Spleen (tissue), 11 donors: ENCODE measurements at regions not wholly inside any gene's neighbourhood (a gene's known extent, or its start where the extent isn't known, plus 50 kb on each side); places are given as distances from the start of the nearest gene placed in this dataset.
"Not testable (repeated sequence)": the region's sequence is repeated elsewhere in the genome, so short reads cannot be mapped to it uniquely, and the experiment has no call there.

Source experiments
- DNase-seq: peaks from one replicate; pipeline ENCODE4 v3.0.0-alpha.2; 2020
- H3K27ac ChIP-seq, 8 donors: fragments of 200-600 bp; sonication (generic) in 7 of 8; 1 replicate in 4 of 8; 2 replicates in 4 of 8; pipeline versions ENCODE4 v1.5.0 to v1.8.0; 2016 to 2021; ENCODE audit warnings: inconsistent platforms in 4 of 8, mild to moderate bottlenecking in 4 of 8, moderate library complexity in 1 of 8
- H3K27me3 ChIP-seq, 7 donors: fragments of 200-600 bp; sonication (generic) in 6 of 7; replicated peaks in 1 of 7; 1 replicate in 4 of 7; 2 replicates in 3 of 7; pipeline versions ENCODE4 v1.5.0 to v1.8.0; 2016 to 2021; ENCODE audit warnings: inconsistent platforms in 3 of 7, mild to moderate bottlenecking in 1 of 7
- H3K36me3 ChIP-seq, 6 donors: fragments of 200-600 bp; sonication (generic) in 5 of 6; 1 replicate in 4 of 6; 2 replicates in 2 of 6; pipeline versions ENCODE4 v1.5.0 to v1.8.0; 2016 to 2021; ENCODE audit warnings: inconsistent platforms in 2 of 6
- H3K4me1 ChIP-seq, 6 donors: fragments of 200-600 bp; sonication (generic) in 5 of 6; 1 replicate in 3 of 6; 2 replicates in 3 of 6; pipeline versions ENCODE4 v1.5.0 to v1.8.0; 2016 to 2021; ENCODE audit warnings: inconsistent platforms in 3 of 6
- H3K4me3 ChIP-seq, 8 donors: fragments of 200-600 bp; sonication (generic) in 7 of 8; 1 replicate in 4 of 8; 2 replicates in 4 of 8; pipeline versions ENCODE4 v1.5.0 to v1.8.0; 2016 to 2021; ENCODE audit warnings: inconsistent platforms in 4 of 8, mild to moderate bottlenecking in 4 of 8, moderate library complexity in 2 of 8
- H3K9me3 ChIP-seq, 8 donors: fragments of 200-600 bp; sonication (generic) in 7 of 8; 1 replicate in 4 of 8; 2 replicates in 4 of 8; pipeline versions ENCODE4 v1.5.0 to v1.8.0; 2016 to 2021; ENCODE audit warnings: inconsistent platforms in 4 of 8
- POLR2A ChIP-seq, 3 donors: fragments of 450-650 bp; IDR thresholded peaks; one replicate each; pipeline ENCODE4 v1.5.1; 2017; ENCODE audit warnings: antibody characterized with exemption in 3 of 3, mild to moderate bottlenecking in 1 of 3
- POLR2AphosphoS5 ChIP-seq, 3 donors: sonication (generic); formaldehyde crosslinking; IDR thresholded peaks; one replicate each; pipeline ENCODE4 v1.5.1; 2017; ENCODE audit warnings: antibody characterized with exemption in 3 of 3
- WGBS, 5 donors: extraction: QIAGEN DNeasy Blood & Tissue Kit in 3 of 5; methylation state at CpG; one replicate each; pipeline versions ENCODE4 v1.1.5 to v1.1.7; 2013 to 2018; 5-methylcytosine and 5-hydroxymethylcytosine counted together
- intact Hi-C: fragments of 100-400 bp; cut with DNase I; formaldehyde crosslinking; loops from one replicate; pipeline ENCODE4 v1.15.0; 2023; ENCODE audit warnings: low total_unique reads
- TF ChIP-seq, protein P1 (sequence below), 11 experiments: fragments of 200-600 bp in 7 of 11; fragments of 450-650 bp in 4 of 11; sonication (generic) in 4 of 11; IDR thresholded peaks in 8 of 11; conservative IDR thresholded peaks in 3 of 11; 1 replicate in 7 of 11; 2 replicates in 4 of 11; pipeline versions ENCODE4 v1.4.0 to v1.8.0; 2016 to 2021; ENCODE audit warnings: antibody characterized with exemption in 11 of 11, inconsistent platforms in 4 of 11, mild to moderate bottlenecking in 1 of 11
- donor health status: healthy with polysubstance abuse.
- donor health status: DM: no; HTN: no; CAD: no; lungs with moderate emphysema.
- donor health status: DM: no; HTN: no; CAD: no.
- donor health status: Bipolar disorder and iron deficiency.
- donor health status: healthy.
- donor health status: DM: no; HTN: no; CAD: no.
- donor health status: DM: yes; HTN: yes; CAD: no.

DNA sequence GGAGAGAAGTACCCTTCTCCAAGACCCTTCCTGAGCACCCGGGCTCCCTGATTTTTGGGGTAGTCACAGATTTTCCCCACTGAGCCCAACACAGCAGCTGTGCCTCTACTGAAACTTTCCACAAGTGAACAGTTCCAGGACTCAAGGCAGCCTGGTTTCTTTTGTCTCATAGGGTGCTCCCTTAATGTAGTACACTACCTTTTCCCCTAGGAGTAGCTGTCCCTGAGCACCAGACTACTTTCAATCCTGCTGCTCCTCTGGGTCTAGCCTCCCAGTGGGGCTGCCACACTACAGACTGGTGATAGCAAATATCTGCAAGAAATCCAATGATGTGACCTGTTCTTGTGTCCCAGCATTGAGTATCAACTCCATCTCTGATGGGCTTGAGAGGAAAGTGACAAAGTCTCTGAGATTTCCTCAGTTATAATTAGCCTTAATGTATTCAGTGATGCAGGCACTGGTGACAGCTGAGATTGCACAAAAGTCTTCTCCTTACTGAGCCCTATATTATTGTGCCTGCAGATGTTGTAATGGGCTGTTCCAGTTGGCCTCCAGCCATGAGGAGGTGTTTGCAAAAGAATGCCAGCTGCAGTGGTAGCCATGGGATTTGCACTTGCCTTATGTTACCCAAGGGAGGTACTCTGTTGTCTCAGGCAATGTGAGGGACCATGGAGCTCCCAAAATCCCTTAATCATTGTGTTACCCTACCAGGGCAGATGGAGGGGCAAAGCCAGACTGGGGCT lies 1802.5 kb downstream of the EFNA5 start:
- WGBS, 5 donors = 0 to 94% (median 81%) methylated on average over 1 of the region's 1 CpG
- H3K27ac ChIP-seq = no peak overlapping the region
- peaks cover 0 to 57% (median 37%) of the 10 kb centered on the region in 8 donors for H3K9me3 ChIP-seq
- H3K27me3 ChIP-seq = no peaks in the 10 kb centered on the region
- intact Hi-C loops = no loop called here
- DNase-seq = no peak
- H3K4me3 ChIP-seq = no peak overlapping the region
- H3K36me3 ChIP-seq = no peaks in the 10 kb centered on the region
- TF ChIP-seq POLR2A (IDR thresholded peaks at IDR 0.05) (no peak), POLR2AphosphoS5 (IDR thresholded peaks at IDR 0.05) (no peak)
- TF ChIP-seq, protein P1, sequence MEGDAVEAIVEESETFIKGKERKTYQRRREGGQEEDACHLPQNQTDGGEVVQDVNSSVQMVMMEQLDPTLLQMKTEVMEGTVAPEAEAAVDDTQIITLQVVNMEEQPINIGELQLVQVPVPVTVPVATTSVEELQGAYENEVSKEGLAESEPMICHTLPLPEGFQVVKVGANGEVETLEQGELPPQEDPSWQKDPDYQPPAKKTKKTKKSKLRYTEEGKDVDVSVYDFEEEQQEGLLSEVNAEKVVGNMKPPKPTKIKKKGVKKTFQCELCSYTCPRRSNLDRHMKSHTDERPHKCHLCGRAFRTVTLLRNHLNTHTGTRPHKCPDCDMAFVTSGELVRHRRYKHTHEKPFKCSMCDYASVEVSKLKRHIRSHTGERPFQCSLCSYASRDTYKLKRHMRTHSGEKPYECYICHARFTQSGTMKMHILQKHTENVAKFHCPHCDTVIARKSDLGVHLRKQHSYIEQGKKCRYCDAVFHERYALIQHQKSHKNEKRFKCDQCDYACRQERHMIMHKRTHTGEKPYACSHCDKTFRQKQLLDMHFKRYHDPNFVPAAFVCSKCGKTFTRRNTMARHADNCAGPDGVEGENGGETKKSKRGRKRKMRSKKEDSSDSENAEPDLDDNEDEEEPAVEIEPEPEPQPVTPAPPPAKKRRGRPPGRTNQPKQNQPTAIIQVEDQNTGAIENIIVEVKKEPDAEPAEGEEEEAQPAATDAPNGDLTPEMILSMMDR (IDR thresholded peaks at IDR 0.05 in 8 of 11, conservative IDR thresholded peaks at IDR 0.05 in 3 of 11) = no peak
- H3K4me1 ChIP-seq = no peaks in the 10 kb centered on the region

DNA sequence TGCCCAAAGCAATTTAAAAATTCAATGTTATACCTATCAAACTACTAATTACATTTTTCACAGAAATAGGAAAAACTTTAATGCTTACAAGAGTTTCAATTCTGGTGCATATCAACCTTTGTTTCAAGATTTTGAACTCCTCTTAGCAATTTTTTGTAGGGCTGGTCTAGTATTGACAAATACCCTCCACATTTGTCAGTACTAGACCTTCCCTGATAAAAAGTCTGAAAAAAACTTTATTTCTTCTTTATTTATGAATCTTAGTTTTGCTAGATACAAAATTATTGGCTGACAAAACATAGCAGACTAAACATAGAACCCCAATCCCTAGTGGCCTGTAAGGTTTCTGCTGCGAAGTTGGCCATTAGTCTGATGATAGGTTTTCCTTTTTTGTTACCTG lies 1804.9 kb downstream of the EFNA5 start:
- H3K36me3 ChIP-seq = no peaks in the 10 kb centered on the region
- H3K4me3 ChIP-seq = no peak overlapping the region
- H3K27ac ChIP-seq = no peak overlapping the region
- H3K9me3 ChIP-seq = peaks cover 0 to 69% (median 37%) of the 10 kb centered on the region in 8 donors
- intact Hi-C loops = no loop called here
- 76 to 90% (median 81%) methylated on average over 1 of the region's 1 CpG for WGBS, 5 donors
- TF ChIP-seq POLR2AphosphoS5 (IDR thresholded peaks at IDR 0.05) (no peak), POLR2A (IDR thresholded peaks at IDR 0.05) (no peak)
- TF ChIP-seq, protein P1 (IDR thresholded peaks at IDR 0.05 in 8 of 11, conservative IDR thresholded peaks at IDR 0.05 in 3 of 11) = no peak
- DNase-seq = no peak
- no peaks in the 10 kb centered on the region for H3K27me3 ChIP-seq
- H3K4me1 ChIP-seq = no peaks in the 10 kb centered on the region

DNA sequence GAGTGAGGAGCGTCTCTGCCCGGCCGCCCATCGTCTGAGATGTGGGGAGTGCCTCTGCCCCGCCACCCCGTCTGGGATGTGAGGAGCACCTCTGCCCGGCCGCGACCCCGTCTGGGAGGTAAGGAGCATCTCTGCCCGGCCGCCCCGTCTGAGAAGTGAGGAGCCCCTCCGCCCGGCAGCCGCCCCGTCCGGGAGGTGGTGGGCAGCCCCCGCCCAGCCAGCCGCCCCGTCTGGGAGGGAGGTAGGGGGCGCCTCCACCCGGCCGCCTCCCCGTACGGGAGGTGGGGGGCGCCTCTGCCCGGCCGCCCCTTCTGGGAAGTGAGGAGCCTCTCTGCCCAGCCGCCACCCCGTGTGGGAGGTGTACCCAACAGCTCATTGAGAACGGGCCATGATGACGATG lies 1811.4 kb downstream of the EFNA5 start:
- intact Hi-C loops = not testable (repeated sequence)
- WGBS, 5 donors = 95 to 97% (median 96%) methylated on average over 14 to 33 of the region's 33 CpGs

DNA sequence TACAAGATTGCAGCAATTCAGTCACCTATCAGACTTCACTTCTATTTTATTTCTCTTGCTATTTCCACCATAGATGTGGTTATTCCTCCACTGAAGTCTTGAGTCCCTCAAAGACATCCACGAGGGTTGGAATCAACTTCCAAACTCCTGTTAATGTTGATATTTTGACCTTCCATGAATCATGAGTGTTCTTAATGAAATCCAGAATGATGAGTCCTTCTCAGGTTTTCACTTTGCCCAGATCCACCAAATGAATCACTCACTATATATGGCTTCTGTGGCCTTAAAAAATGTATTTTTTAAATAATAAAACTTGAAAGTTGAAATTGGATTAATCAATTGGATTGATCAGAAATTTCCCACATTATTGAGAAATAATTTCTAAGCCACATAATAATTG lies 1821.0 kb downstream of the EFNA5 start:
- Histone ChIP-seq H3K27ac (no peak overlapping the region), H3K36me3 (no peaks in the 10 kb centered on the region), H3K4me3 (no peak overlapping the region), H3K4me1 (no peaks in the 10 kb centered on the region), H3K27me3 (no peaks in the 10 kb centered on the region), H3K9me3 (peaks cover 0 to 3% (median 0%) of the 10 kb centered on the region in 8 donors)
- no peak for DNase-seq
- intact Hi-C loops = no loop called here
- TF ChIP-seq POLR2A (IDR thresholded peaks at IDR 0.05) = no peak
- no peak for TF ChIP-seq POLR2AphosphoS5 (IDR thresholded peaks at IDR 0.05)
- TF ChIP-seq, protein P1 (IDR thresholded peaks at IDR 0.05 in 8 of 11, conservative IDR thresholded peaks at IDR 0.05 in 3 of 11) = no peak
- WGBS, 5 donors = 52 to 84% (median 63%) methylated on average over 1 of the region's 1 CpG

More for the DNA sequence above, 1811.4 kb downstream of the EFNA5 start:
- H3K36me3 ChIP-seq, H3K4me3 ChIP-seq, H3K27ac ChIP-seq, H3K4me1 ChIP-seq, H3K27me3 ChIP-seq: not testable (repeated sequence)
- peaks cover 0 to 35% (median 12%) of the 10 kb centered on the region in 8 donors for H3K9me3 ChIP-seq
- DNase-seq = peak; percentile 65
